ENCODE measurements at regions not wholly inside any gene's neighbourhood (a gene's known extent, or its start where the extent isn't known, plus 50 kb on each side); places are given as distances from the start of the nearest gene placed in this dataset.

DNA sequence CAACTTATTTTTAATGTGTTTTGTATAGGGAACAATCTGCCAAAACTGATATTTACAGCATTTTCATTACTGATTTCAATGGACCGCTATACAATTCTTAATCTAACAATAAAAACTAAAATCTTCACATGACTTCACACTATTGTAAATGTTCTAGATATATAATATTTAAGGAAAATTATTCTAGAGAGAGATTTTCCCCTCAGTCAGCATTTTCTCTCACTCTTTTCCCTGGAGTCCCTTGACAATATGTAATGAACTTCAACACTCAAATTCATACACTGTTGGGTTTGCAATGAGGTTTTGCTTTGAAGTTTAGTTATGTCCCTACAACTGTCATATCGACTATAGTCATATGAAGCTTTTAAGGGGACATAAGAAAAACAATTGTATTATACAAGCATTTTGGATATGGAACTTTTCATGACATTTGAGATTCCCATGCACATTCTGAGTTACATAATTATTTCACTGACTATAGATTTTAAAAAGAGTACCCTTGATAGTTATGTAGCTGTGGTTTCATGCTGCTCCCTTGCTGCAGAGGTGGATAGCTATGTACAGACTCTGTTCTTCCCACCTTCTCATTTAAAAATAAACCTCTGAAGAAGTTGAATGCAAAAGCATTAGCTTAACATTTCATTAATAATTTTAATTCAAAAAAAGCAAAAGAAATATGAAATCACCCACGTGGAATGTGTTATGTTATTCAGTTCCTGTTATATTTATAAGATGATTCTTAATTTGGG, 338.5 kb downstream of the AKAIN1 start:
- DNase-seq (ENCODE audit: low spot score in 2 of 2): no peak
- Histone ChIP-seq H3K4me1 (no peaks in the 10 kb centered on the region), H3K9me3 (no peaks in the 10 kb centered on the region), H3K4me3 (no peak overlapping the region), H3K27ac (no peak overlapping the region), H3K36me3 (no peaks in the 10 kb centered on the region), H3K27me3 (no peaks in the 10 kb centered on the region)
- 74 to 78% methylated on average over 3 of the region's 3 CpGs for WGBS, 2 donors
- TF ChIP-seq, protein P1, sequence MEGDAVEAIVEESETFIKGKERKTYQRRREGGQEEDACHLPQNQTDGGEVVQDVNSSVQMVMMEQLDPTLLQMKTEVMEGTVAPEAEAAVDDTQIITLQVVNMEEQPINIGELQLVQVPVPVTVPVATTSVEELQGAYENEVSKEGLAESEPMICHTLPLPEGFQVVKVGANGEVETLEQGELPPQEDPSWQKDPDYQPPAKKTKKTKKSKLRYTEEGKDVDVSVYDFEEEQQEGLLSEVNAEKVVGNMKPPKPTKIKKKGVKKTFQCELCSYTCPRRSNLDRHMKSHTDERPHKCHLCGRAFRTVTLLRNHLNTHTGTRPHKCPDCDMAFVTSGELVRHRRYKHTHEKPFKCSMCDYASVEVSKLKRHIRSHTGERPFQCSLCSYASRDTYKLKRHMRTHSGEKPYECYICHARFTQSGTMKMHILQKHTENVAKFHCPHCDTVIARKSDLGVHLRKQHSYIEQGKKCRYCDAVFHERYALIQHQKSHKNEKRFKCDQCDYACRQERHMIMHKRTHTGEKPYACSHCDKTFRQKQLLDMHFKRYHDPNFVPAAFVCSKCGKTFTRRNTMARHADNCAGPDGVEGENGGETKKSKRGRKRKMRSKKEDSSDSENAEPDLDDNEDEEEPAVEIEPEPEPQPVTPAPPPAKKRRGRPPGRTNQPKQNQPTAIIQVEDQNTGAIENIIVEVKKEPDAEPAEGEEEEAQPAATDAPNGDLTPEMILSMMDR (IDR thresholded peaks at IDR 0.05): no peak
- TF ChIP-seq EP300 (IDR thresholded peaks at IDR 0.05): no peak
- TF ChIP-seq POLR2A (IDR thresholded peaks at IDR 0.05): no peak

DNA sequence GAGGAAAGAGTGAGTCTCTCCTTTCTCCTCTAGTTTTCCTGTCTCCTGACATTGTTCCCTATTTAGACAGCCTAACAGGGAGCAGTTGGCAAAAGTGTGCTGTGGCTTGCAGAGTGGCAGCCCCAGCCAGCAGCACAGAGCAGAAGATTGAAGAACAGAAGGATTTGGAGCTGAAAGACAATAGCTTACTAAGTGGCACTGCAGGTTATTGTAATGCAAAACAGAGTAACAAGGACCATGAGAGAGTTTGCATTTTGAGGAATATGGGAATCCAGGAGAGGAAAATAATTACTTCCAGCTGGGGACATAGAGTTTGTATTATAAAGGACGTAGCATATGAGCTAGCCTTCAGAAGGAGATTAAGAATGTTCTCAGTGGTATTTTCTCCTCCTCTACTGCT, 342.4 kb downstream of the AKAIN1 start:
- no peak overlapping the region for H3K27ac ChIP-seq
- H3K27me3 ChIP-seq: no peaks in the 10 kb centered on the region
- no peaks in the 10 kb centered on the region for H3K36me3 ChIP-seq
- no peaks in the 10 kb centered on the region for H3K4me1 ChIP-seq
- 48 to 55% methylated on average over 1 of the region's 1 CpG for WGBS, 2 donors
- no peaks in the 10 kb centered on the region for H3K9me3 ChIP-seq
- no peak overlapping the region for H3K4me3 ChIP-seq
- DNase-seq (ENCODE audit: low spot score in 2 of 2): no peak
- TF ChIP-seq EP300 (IDR thresholded peaks at IDR 0.05): no peak
- TF ChIP-seq, protein P1 (IDR thresholded peaks at IDR 0.05): no peak
- TF ChIP-seq POLR2A (IDR thresholded peaks at IDR 0.05): no peak

DNA sequence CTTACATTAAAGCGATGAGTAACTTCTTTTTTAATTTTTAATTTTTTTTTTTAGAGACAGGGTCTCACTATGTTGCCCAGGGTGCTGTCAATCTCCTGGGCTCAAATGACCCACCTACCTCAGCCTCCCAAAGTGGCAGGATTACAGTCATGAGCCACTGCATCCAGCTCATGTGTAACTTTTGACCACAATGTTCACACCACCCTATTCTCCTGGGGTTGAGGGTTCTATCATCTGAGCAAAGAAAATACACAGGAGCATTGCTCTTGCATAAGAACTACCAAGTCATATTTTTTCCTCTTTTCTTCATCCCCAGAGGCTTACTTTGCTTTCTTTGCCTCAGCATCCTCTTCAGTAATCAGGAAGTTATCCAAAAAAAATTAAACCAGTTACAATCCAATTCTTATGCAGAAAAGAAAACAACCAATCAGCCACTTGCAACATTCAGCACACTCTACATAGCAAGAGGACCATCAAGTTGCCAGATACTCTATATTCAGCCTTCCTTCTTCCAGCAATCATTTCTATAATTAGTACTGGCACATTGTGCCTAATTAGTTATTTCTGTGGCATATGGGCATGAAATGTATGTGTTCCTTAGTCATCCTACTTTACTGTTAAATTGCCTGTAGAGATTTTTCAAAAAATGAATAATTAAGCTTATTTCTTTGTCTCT, 345.6 kb downstream of the AKAIN1 start:
- 94 to 98% methylated on average over 1 of the region's 1 CpG for WGBS, 2 donors
- Histone ChIP-seq H3K27ac (no peak overlapping the region), H3K4me1 (no peaks in the 10 kb centered on the region), H3K9me3 (no peaks in the 10 kb centered on the region), H3K4me3 (no peak overlapping the region), H3K27me3 (no peaks in the 10 kb centered on the region), H3K36me3 (no peaks in the 10 kb centered on the region)
- DNase-seq (ENCODE audit: low spot score in 2 of 2): no peak
- TF ChIP-seq, protein P1 (IDR thresholded peaks at IDR 0.05): no peak

DNA sequence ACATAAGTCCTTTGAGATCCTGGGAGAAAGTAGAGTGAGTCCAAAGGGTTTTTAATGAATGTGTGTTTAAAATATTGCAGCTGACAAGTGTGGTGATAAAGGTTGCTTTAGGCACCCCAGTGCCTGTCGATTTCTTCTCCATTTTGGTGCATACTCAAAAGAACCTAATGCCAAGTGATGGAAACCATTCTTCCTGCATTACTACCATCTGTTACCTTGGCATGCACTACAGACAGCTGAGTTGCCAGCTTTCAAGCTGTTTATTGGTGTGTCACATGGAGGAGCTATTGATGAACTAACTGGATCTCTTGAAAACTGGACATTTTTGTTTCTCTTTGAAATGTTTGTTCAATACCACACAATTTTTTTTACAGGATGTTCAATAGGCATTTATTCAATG, 350.0 kb downstream of the AKAIN1 start:
- WGBS, 2 donors: 65 to 74% methylated on average over 1 of the region's 1 CpG
- DNase-seq (ENCODE audit: low spot score in 2 of 2): no peak

DNA sequence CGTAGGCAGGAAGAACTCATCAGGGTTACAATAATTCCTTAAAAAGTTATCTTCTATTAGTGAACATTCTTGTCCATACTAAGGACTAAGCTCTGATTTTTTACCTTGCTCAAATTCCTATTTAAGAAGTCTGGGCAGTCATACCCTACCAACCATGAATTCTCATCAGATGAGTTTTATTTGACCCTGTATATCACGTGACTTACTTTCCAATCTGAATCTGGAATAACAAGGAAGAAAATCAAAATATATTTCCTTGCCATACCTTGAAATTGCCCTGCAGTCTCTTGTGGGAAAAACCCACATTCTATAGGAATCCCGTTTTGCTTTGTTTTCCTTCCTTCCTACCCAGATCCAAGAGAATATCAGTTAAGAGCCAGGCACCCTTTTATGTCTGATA, 352.7 kb downstream of the AKAIN1 start:
- TF ChIP-seq EP300 (IDR thresholded peaks at IDR 0.05) (no peak), POLR2A (IDR thresholded peaks at IDR 0.05) (no peak)
- TF ChIP-seq, protein P1 (IDR thresholded peaks at IDR 0.05): no peak
- WGBS, 2 donors: 68 to 72% methylated on average over 3 of the region's 3 CpGs

More for the DNA sequence above, 350.0 kb downstream of the AKAIN1 start:
- Histone ChIP-seq H3K9me3 (no peaks in the 10 kb centered on the region), H3K27ac (no peak overlapping the region), H3K27me3 (no peaks in the 10 kb centered on the region), H3K4me3 (no peak overlapping the region), H3K4me1 (no peaks in the 10 kb centered on the region), H3K36me3 (no peaks in the 10 kb centered on the region)
- TF ChIP-seq, protein P1 (IDR thresholded peaks at IDR 0.05): no peak
- no peak for TF ChIP-seq POLR2A (IDR thresholded peaks at IDR 0.05)
- TF ChIP-seq EP300 (IDR thresholded peaks at IDR 0.05): no peak

More for the DNA sequence above, 352.7 kb downstream of the AKAIN1 start:
- Histone ChIP-seq H3K4me3 (no peak overlapping the region), H3K27me3 (no peaks in the 10 kb centered on the region), H3K4me1 (no peaks in the 10 kb centered on the region), H3K36me3 (no peaks in the 10 kb centered on the region), H3K9me3 (no peaks in the 10 kb centered on the region), H3K27ac (no peak overlapping the region)
- no peak for DNase-seq (ENCODE audit: low spot score in 2 of 2)
